Thoracic aorta (tissue), 2 donors: ENCODE measurements at regions not wholly inside any gene's neighbourhood (a gene's known extent, or its start where the extent isn't known, plus 50 kb on each side); places are given as distances from the start of the nearest gene placed in this dataset.

ENCODE experiments used
- ATAC-seq: fragments of 150-250 bp; one replicate; pipeline ENCODE4 v1.8.0; 2017; ENCODE audit warnings: low read depth; ENCODE audit not compliant: insufficient number of reproducible peaks, low FRiP score
- DNase-seq: peaks from one replicate; pipeline ENCODE4 v3.0.0-alpha.2; 2020; ENCODE audit warnings: low spot score
- H3K27ac ChIP-seq, 2 donors: fragments of 200-600 bp; sonication (generic); 1 replicate in 1 of 2; 2 replicates in 1 of 2; pipeline ENCODE4 v1.5.1; 2016; ENCODE audit warnings: mild to moderate bottlenecking in 2 of 2, moderate library complexity in 2 of 2
- H3K27me3 ChIP-seq: fragments of 200-600 bp; sonication (generic); replicated peaks from 2 replicates; pipeline ENCODE4 v1.6.0; 2016; ENCODE audit warnings: mild to moderate bottlenecking; ENCODE audit not compliant: insufficient read depth
- H3K36me3 ChIP-seq: fragments of 200-600 bp; sonication (generic); one replicate; pipeline ENCODE4 v1.5.1; 2016
- H3K4me1 ChIP-seq, 2 donors: fragments of 200-600 bp; sonication (generic); 1 replicate in 1 of 2; 2 replicates in 1 of 2; pipeline versions ENCODE4 v1.5.1 to v1.6.0; 2016; ENCODE audit warnings: low read depth in 2 of 2, mild to moderate bottlenecking in 1 of 2; ENCODE audit not compliant: control insufficient read depth in 1 of 2
- H3K4me3 ChIP-seq: fragments of 200-600 bp; sonication (generic); 2 replicates; pipeline ENCODE4 v1.5.1; 2016; ENCODE audit warnings: mild to moderate bottlenecking
- H3K9me3 ChIP-seq: fragments of 200-600 bp; sonication (generic); 2 replicates; pipeline ENCODE4 v1.5.1; 2016
- TF ChIP-seq, protein P1 (sequence below): fragments of 200-600 bp; sonication (generic); IDR thresholded peaks from one replicate; pipeline ENCODE4 v1.5.1; 2019; ENCODE audit warnings: antibody characterized with exemption

DNA sequence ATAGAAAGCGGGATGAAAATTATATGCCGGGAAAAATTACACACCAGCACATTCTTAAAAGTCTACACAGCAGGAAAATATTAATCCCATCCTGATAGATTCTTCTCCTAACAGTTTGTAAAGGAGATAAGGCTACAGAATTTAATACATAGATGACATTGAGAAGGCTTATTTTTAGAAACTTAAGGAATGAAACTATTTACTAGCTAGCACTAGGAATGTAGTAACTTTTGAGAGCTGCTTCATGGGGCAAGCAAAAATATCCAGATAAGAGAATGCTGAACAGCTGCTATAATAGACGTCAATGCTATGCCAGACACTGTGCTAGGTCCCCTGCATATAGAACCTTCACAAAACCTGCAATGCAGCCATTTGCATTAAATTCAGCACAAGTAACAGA is 912.7 kb upstream of the NR2F2 start:
- Histone ChIP-seq H3K9me3 (no peaks in the 10 kb centered on the region), H3K4me1 (peaks cover 20 to 41% of the 10 kb centered on the region in 2 donors), H3K27ac (peak overlapping the region in 1 of 2 donors; percentile 68), H3K4me3 (no peak overlapping the region), H3K36me3 (no peaks in the 10 kb centered on the region), H3K27me3 (no peaks in the 10 kb centered on the region)
- no peak for ATAC-seq
- TF ChIP-seq, protein P1, sequence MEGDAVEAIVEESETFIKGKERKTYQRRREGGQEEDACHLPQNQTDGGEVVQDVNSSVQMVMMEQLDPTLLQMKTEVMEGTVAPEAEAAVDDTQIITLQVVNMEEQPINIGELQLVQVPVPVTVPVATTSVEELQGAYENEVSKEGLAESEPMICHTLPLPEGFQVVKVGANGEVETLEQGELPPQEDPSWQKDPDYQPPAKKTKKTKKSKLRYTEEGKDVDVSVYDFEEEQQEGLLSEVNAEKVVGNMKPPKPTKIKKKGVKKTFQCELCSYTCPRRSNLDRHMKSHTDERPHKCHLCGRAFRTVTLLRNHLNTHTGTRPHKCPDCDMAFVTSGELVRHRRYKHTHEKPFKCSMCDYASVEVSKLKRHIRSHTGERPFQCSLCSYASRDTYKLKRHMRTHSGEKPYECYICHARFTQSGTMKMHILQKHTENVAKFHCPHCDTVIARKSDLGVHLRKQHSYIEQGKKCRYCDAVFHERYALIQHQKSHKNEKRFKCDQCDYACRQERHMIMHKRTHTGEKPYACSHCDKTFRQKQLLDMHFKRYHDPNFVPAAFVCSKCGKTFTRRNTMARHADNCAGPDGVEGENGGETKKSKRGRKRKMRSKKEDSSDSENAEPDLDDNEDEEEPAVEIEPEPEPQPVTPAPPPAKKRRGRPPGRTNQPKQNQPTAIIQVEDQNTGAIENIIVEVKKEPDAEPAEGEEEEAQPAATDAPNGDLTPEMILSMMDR, result no peak
- no peak for DNase-seq

DNA sequence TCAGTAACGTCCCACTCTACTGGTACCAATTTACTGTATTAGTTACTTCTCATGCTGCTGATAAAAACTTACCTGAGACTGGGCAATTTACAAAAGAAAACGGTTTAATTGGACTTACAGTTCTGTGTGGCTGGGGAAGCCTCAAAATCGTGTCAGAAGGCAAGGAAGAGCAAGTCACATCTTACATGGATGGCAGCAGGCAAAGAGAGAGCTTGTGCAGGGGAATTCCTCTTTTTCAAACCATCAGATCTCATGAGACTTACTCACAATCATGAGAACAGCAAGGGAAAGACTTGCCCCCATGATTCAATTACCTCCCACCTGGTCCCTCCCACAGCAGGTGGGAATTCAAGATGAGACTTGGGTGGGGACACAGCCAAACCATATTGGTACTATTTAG is 908.2 kb upstream of the NR2F2 start:
- H3K27ac ChIP-seq, result no peak overlapping the region
- no peak overlapping the region for H3K4me3 ChIP-seq
- DNase-seq, result no peak
- H3K4me1 ChIP-seq, result peaks cover 4 to 7% of the 10 kb centered on the region in 2 donors
- no peaks in the 10 kb centered on the region for H3K9me3 ChIP-seq
- no peaks in the 10 kb centered on the region for H3K27me3 ChIP-seq
- ATAC-seq, result no peak
- TF ChIP-seq, protein P1, result no peak
- H3K36me3 ChIP-seq, result no peaks in the 10 kb centered on the region

DNA sequence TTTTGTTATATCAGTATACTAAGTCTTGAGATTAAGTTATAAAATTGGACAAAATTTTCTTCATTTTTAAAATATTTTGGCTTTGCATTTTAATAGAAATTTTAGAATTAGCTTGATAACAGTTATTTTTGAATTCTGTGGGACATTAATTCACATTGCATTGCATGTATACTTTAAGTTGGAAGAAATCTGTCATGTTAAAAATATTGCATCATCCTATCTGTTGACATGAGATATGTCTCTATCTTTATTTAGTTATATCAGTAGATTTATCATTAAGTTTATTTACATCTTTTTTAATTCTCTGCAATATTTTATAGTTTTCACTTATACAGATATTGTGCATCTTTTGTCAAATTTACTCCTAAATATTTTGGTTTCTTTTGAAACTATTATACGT is 904.6 kb upstream of the NR2F2 start:
- TF ChIP-seq, protein P1, result no peak
- Histone ChIP-seq H3K4me3 (no peak overlapping the region), H3K36me3 (no peaks in the 10 kb centered on the region), H3K27ac (no peak overlapping the region), H3K9me3 (no peaks in the 10 kb centered on the region), H3K4me1 (no peaks in the 10 kb centered on the region), H3K27me3 (no peaks in the 10 kb centered on the region)
- ATAC-seq (no peak), DNase-seq (no peak)

DNA sequence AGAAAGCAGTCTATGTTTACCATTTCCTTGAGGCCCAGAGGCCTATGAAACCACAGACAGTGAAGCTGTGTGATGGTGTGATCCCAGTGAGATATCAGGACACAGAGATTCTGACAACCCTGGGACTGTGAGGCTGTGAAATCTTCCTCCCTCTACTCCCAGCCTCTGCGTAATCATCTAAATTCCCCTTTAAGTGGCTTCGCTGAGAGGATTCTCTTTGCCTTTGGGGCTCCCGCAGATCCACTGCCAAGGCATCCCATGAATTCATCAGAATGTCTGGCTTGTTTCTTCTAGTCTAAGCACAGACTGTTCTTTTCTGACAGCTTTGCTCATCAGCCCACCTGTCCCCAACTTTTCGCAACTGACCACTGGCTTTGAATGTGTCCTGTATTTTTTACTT is 901.2 kb upstream of the NR2F2 start:
- no peak overlapping the region for H3K4me3 ChIP-seq
- no peaks in the 10 kb centered on the region for H3K27me3 ChIP-seq
- TF ChIP-seq, protein P1, result no peak
- DNase-seq (no peak), ATAC-seq (no peak)
- H3K4me1 ChIP-seq, result peaks cover 19 to 29% of the 10 kb centered on the region in 2 donors
- H3K9me3 ChIP-seq, result no peaks in the 10 kb centered on the region
- no peak overlapping the region for H3K27ac ChIP-seq
- no peaks in the 10 kb centered on the region for H3K36me3 ChIP-seq

DNA sequence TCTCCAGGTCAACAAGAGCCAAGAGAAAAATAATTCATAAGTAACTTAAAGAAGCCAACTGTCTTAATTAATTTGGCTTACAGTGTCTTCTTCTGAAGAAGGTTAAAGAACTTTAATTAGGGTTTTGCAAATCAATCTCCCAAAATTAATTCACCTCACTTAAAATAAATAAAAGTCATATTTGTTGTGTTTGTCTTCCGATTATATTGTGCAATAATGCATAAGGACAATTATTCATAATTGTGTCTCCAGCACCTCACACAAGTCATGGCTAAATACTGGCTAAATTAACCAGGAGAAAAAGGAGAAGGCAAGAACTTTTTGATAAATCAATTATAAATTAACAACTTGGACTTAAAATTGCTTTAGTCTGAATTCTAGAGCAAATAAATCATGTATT is 899.0 kb upstream of the NR2F2 start:
- Histone ChIP-seq H3K9me3 (no peaks in the 10 kb centered on the region), H3K27me3 (no peaks in the 10 kb centered on the region), H3K4me3 (no peak overlapping the region), H3K36me3 (no peaks in the 10 kb centered on the region), H3K27ac (peak overlapping the region; percentile 81 to 92), H3K4me1 (peaks cover 19 to 34% of the 10 kb centered on the region in 2 donors)
- TF ChIP-seq, protein P1, result no peak
- ATAC-seq (no peak), DNase-seq (no peak)
